ENCODE measurements at regions not wholly inside any gene's neighbourhood (a gene's known extent, or its start where the extent isn't known, plus 50 kb on each side); places are given as distances from the start of the nearest gene placed in this dataset.
A peak's percentile ranks its signal among the peaks of the same experiment; 100 is the strongest.

DNA sequence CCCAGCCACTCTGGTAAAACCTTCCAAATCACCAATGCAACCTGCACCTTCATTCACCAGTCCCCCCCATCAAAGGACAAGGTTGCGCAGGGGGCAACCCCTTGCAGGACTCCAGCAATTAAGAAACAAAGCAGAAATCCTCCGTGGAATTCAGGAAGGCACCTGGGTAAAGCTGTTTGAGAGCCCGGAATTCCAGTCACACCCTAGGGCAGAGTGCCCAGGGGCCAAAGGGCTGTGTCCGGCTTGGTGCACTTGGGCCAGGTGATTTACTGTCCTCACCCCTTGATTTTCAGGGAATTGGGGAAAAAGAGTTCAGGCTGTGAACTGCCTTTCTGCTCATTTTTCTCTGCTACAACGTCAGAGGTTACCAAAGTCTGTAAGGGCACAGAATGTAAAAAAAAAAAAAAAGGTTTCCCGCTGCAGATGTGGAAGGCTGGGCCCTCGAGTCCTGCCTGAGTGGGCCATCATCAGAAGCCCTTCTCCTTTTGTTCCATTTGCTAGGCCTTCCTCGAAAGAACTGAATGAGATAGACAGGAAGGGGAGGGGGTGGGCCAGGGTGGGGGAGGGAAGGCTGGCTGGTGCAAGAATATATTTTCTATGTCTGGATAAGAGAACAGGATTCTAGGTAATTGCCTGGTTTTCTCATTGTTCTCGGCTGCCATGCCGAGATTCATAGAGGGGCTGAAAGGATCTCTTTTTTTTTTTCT is 266.5 kb upstream of the PSMD7 start:
- no peak for DNase-seq

DNA sequence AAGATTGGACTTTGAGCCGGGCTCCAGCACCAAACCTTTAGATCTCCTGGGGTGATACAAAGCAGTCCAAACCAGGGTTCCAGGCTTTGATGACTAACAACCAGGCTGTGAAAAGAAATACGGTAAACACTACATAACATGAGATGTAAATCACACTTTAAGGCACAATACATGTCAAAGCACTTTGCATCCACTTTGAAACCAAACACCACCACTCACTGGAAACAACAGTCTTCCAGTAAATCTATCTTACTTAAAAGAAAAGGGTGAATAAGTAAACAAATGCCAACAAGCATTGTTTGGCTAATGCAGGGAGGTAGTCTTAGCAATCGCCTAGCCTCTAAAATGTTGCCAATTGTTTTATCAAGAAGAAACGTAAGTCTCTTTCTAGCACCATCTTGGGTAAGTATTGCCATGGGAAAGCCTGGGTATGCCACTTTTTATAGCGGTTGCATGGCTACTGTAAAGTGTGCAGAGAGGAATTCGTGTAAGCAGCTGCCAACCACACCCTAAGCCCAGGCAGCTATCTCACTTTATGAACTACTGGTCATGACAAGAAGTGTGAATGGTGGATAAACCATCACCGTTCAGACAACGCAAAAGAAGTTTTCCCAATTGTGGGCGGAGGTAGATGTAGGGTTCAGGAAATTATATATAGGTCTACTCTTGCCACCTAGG is 267.4 kb upstream of the PSMD7 start:
- DNase-seq, result peak; percentile 85

GRCh38 chr16:74026373-74027281 is 270.0 kb upstream of the PSMD7 start:
- DNase-seq, result no peak

DNA sequence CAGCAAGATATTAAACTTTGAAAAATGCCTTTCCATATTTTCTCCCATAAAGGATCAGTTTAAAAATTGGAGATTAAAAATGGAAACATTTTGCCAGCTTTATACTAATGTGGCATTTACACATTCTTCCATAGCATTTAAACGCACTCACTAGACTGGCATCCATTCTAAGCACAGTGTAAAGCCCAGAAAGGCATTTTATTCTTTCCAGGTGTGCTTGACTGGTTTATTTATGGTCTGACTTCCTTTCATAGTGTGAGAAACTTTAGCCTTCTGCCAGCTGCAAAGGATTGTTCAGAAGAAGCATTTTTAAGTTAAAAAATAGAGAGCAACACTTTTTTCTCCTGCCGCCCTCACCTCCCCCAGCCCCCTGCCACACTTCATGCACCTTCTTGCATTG is 271.7 kb upstream of the PSMD7 start:
- no peak for DNase-seq

DNA sequence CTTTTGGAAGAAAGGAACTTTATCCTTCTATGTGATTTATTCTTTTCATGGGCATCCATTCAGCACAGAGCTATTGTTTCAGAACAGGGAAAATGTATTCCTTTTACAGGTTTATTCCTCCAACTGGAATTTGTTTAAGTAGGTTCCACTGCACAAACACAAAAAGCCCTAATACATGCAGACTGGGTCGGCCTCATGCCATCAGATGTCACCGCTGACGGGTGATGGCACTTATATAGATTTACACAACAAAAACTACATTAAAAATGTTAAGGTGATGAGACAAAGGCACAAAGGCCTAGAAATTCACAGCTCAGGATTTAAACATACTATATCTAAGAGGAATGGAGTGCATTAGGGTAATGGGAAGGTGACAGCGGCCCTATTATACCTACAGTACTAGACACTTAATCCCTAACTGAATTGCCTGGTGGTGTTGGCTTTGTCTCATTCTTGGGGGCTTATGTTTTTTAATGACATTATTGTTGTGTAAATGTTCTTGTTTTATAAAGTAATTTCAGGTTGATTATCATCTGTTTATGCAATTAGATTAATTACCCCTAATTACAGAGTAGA is 276.4 kb upstream of the PSMD7 start:
- no peak for DNase-seq

DNA sequence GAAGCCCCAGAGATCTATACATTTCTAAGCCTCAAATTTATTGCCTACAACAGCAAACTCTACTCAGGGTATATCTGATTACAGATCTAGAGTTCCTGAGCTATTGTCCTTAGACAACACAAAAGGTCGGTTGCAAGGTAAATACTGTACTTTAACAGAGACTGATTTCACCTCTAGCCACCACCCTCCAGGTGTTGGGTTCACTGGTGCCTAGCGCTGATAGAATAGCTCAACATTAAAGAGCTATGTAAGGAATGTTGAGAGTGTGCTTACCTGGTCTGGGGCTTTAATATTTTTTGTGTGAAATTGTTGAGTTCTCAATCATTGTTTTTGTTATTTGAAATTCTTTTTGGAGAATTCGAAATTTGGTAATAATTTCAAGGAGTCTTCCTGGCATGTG is 277.0 kb upstream of the PSMD7 start:
- DNase-seq, result peak; percentile 31

DNA sequence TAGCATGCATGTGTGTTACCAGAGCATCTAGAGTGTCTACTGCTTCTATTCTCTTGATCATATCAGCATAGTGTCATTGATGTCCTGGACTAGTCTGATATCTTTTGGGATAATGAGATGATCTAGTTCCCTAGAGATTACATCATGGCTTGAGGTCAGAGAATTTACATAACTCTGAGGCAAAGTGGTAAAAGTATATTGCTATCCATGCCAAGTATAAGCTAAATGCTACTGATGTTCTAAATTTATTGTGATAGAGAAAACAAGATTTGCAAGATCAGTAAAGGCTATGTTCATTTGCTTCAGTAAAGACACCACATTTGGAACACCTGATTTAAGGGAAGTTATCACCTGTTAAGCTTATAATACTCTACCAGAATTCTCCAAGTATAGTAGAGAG is 280.7 kb upstream of the PSMD7 start:
- no peak for DNase-seq

GRCh38 chr16:73998707-73999106 is 297.9 kb upstream of the PSMD7 start:
- no peak for DNase-seq

GRCh38 chr16:73997971-73998370 is 298.6 kb upstream of the PSMD7 start:
- no peak for DNase-seq

DNA sequence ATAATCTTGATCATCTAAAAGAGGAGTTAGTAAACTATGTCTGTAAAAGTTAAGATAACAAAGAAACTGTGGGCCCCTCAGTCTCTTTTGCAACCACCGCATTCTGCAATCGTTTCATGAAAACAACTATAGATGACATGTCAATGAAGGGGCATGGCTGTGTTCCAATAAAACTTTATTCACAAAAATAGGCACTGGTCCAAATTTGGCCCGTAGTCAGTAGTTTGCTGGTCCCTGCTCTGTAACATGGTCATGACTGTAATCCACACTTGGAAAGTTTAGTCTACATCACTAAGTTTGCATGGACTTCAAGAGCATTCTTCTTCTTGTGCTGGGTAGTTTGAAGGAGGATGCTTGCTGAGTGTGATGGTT is 299.3 kb upstream of the PSMD7 start:
- DNase-seq, result no peak

GRCh38 chr16:73996624-73997339 is 299.8 kb upstream of the PSMD7 start:
- DNase-seq, result peak; percentile 74

GRCh38 chr16:73993878-73994277 is 302.7 kb upstream of the PSMD7 start:
- no peak for DNase-seq

DNA sequence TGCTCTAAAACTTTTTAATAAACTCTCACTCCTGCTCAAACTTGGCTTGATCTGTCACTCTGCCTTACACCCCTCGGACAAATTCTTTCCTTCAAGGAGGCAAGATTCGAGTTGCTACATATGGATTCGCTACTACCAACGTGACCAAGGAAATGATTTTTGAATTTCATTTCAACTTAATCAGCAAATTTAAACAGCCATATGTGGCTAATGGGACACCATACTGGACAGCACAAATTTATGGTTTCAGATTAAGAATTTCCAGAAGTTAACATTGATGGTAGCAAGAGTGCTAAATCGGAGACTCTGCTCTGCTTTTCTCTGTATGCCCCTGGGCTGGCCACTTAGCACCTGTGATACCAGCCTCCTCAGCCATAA is 318.2 kb upstream of the PSMD7 start:
- no peak for DNase-seq

DNA sequence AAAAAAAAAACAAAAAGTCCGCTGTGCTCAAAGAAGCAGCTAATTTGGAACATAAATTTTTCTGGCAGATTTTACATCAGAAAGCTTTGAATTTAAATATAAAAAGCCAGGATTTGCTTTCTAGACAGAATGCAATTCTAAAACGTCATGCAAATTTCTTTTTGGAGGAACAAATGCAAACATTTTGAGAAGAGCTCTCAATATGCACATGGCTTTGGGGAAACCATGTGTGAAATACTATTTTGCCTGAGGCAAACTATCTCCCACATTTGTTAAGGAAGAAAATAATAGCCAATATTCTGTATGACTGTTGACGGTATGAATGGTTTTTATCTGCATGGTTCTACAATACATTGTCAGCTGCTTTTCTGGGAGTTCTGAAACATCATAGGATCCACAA is 320.0 kb upstream of the PSMD7 start:
- peak; percentile 2 for DNase-seq

GRCh38 chr16:73973174-73973573 is 323.4 kb upstream of the PSMD7 start:
- no peak for DNase-seq

- DNase-seq, result no peak
Measured at GRCh38 chr16:73966851-73967250, 329.8 kb upstream of the PSMD7 start.

DNA sequence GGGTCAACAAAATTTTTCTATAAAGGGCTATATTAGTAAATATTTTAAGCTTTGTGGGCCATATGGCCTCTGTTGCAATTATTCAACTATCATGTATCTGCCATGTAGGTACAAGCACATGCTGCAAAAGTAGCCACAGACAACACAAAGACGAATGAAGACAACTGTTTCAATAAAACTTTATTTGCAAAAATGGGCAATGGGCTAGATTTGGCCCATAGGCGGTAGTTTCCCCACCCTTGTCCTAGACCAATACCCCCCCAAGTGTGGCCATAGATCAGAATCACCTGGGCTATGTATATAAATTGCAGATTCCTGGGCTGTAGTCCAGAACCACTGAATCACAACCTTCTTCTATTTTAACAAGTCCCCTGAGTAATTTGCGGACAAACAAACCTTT is 331.0 kb upstream of the PSMD7 start:
- no peak for DNase-seq

DNA sequence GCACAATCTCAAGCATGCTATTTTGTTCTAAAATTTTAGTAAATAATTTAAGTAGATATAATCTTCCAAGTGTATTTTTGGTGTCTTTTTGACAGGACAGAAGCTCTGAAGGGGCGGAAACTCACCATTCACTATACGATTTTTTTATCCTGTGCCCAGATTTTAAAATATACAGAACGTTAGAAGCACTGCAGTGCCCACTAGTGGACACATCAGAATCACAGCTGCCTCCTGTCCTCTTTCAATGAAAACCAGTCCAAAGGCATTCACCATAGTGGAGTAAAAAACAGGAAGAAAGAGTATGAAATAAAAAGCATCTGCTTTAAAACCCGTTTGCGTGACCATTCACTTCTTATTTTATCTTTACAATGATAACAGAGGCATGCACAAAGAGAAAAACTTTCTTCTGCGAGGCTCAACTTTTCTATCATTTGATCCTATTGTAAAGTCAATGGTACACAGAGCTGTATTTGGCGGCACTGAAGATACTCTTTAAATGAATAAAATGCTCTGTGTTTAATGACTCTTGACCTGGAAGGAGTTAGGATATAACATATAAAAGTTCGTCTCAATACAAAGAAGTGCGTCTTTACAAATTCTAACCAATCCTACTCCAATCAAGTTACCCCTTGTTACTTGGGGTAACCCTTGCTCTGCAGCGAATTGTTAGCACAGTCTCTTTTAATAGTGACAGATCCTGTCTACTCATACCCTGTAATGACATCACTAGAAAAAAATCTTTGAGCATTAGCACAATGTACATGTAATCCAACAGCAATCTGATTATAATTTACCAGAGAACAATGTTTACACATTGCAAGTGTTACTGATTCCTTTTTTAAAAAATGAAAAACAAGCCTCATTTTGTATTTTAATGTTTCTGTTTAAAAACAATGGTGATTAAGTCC is 339.8 kb upstream of the PSMD7 start:
- peak; percentile 42 for DNase-seq

- no peak for DNase-seq
Measured at GRCh38 chr16:73955702-73956101, 340.9 kb upstream of the PSMD7 start.

DNA sequence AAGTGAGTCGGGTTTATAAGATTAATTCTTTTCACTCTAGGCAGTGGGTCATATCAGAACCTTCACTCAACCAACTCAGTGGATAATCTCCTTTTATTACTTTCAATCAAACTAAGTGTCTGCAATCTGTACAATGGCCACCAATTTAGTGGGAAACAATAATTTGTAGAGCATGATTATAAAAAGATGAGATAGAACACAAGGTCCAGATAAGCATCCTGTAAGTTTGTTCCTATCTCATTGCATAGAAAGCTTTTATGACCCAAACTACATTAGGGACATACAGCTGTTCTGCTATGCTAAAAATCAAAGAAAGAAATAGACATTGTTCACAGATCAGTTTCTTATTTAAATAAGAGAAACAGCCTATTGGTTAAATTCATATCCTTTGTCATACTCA is 341.4 kb upstream of the PSMD7 start:
- DNase-seq, result no peak

- DNase-seq, result no peak
Measured at GRCh38 chr16:73951481-73951880, 345.1 kb upstream of the PSMD7 start.

All from NCI-H345 (cell line).